ENCODE measurements at regions not wholly inside any gene's neighbourhood (a gene's known extent, or its start where the extent isn't known, plus 50 kb on each side); places are given as distances from the start of the nearest gene placed in this dataset.

GRCh38 chr1:244157731-244158438, 106.8 kb downstream of the ZBTB18 start:
- no peaks in the 10 kb centered on the region for H3K36me3 ChIP-seq
- H3K27me3 ChIP-seq = no peaks in the 10 kb centered on the region
- no peaks in the 10 kb centered on the region for H3K4me1 ChIP-seq (ENCODE audit: low read depth)
- DNase-seq (ENCODE audit: low read depth in 1 of 2, low spot score in 1 of 2) = no peak
- no peaks in the 10 kb centered on the region for H3K9me3 ChIP-seq (ENCODE audit: low read depth)
- TF ChIP-seq CTCF (IDR thresholded peaks at IDR 0.05; ENCODE audit: low read depth, low read length) = no peak
- H3K4me3 ChIP-seq = no peak overlapping the region
- H3K27ac ChIP-seq = no peak overlapping the region

GRCh38 chr1:244159646-244160045, 108.6 kb downstream of the ZBTB18 start:
- Histone ChIP-seq H3K36me3 (no peaks in the 10 kb centered on the region), H3K27me3 (no peaks in the 10 kb centered on the region), H3K4me1 (ENCODE audit: low read depth) (no peaks in the 10 kb centered on the region), H3K27ac (no peak overlapping the region), H3K9me3 (ENCODE audit: low read depth) (no peaks in the 10 kb centered on the region), H3K4me3 (no peak overlapping the region)
- no peak for TF ChIP-seq CTCF (IDR thresholded peaks at IDR 0.05; ENCODE audit: low read depth, low read length)
- DNase-seq (ENCODE audit: low read depth in 1 of 2, low spot score in 1 of 2) = no peak

GRCh38 chr1:244160455-244161235, 109.6 kb downstream of the ZBTB18 start:
- TF ChIP-seq CTCF (IDR thresholded peaks at IDR 0.05; ENCODE audit: low read depth, low read length) = no peak
- Histone ChIP-seq H3K36me3 (no peaks in the 10 kb centered on the region), H3K27me3 (no peaks in the 10 kb centered on the region), H3K4me1 (ENCODE audit: low read depth) (no peaks in the 10 kb centered on the region), H3K4me3 (no peak overlapping the region), H3K27ac (no peak overlapping the region), H3K9me3 (ENCODE audit: low read depth) (no peaks in the 10 kb centered on the region)
- DNase-seq (ENCODE audit: low read depth in 1 of 2, low spot score in 1 of 2) = no peak

GRCh38 chr1:244161236-244161510, 110.1 kb downstream of the ZBTB18 start:
- TF ChIP-seq CTCF (IDR thresholded peaks at IDR 0.05; ENCODE audit: low read depth, low read length) = no peak

GRCh38 chr1:244162786-244163530, 111.9 kb downstream of the ZBTB18 start:
- H3K27ac ChIP-seq = no peak overlapping the region
- H3K36me3 ChIP-seq = no peaks in the 10 kb centered on the region
- no peak for TF ChIP-seq CTCF (IDR thresholded peaks at IDR 0.05; ENCODE audit: low read depth, low read length)
- no peaks in the 10 kb centered on the region for H3K9me3 ChIP-seq (ENCODE audit: low read depth)
- H3K4me3 ChIP-seq = no peak overlapping the region
- DNase-seq (ENCODE audit: low read depth in 1 of 2, low spot score in 1 of 2) = no peak
- no peaks in the 10 kb centered on the region for H3K27me3 ChIP-seq
- H3K4me1 ChIP-seq (ENCODE audit: low read depth) = no peaks in the 10 kb centered on the region

More at GRCh38 chr1:244161236-244161510, 110.1 kb downstream of the ZBTB18 start:
- no peak for DNase-seq (ENCODE audit: low read depth in 1 of 2, low spot score in 1 of 2)
- H3K36me3 ChIP-seq = no peaks in the 10 kb centered on the region
- H3K4me1 ChIP-seq (ENCODE audit: low read depth) = no peaks in the 10 kb centered on the region
- no peaks in the 10 kb centered on the region for H3K9me3 ChIP-seq (ENCODE audit: low read depth)
- H3K27ac ChIP-seq = no peak overlapping the region
- no peak overlapping the region for H3K4me3 ChIP-seq
- no peaks in the 10 kb centered on the region for H3K27me3 ChIP-seq
